HEK293T (cell line): ENCODE measurements at regions not wholly inside any gene's neighbourhood (a gene's known extent, or its start where the extent isn't known, plus 50 kb on each side); places are given as distances from the start of the nearest gene placed in this dataset.

Experiments
- CTCF ChIA-PET: fragments of 350-600 bp; formaldehyde crosslinking; extraction: SDS; loops from one replicate; lab custom pipeline; 2021; ENCODE audit warnings: antibody characterized with exemption, inconsistent platforms; lab: Yijun Ruan, JAX
- POLR2A ChIA-PET: fragments of 350-600 bp; formaldehyde crosslinking; extraction: SDS; loops from one replicate; lab custom pipeline; 2020; ENCODE audit warnings: antibody characterized with exemption, inconsistent platforms; lab: Yijun Ruan, JAX
- DNase-seq: peaks from one replicate; pipeline ENCODE4 v3.0.0; 2012; ENCODE audit warnings: mixed read lengths; ENCODE audit errors: extremely low spot score
- ARNT ChIP-seq: fragments of 450-650 bp; IDR thresholded peaks from 2 replicates; pipeline ENCODE4 v1.6.1; 2017; ENCODE audit warnings: mild to moderate bottlenecking
- BHLHE40 ChIP-seq: fragments of 450-650 bp; IDR thresholded peaks from 2 replicates; pipeline ENCODE4 v1.6.1; 2016; ENCODE audit warnings: mild to moderate bottlenecking, moderate library complexity, borderline replicate concordance
- CTBP1 ChIP-seq: fragments of 450-650 bp; IDR thresholded peaks from 2 replicates; pipeline ENCODE4 v1.6.1; 2016; ENCODE audit warnings: borderline replicate concordance
- ELF4 ChIP-seq: fragments of 450-650 bp; IDR thresholded peaks from 2 replicates; pipeline ENCODE4 v1.6.1; 2017; ENCODE audit warnings: antibody characterized with exemption
- FOXA1 ChIP-seq: fragments of 450-650 bp; IDR thresholded peaks from 2 replicates; pipeline ENCODE4 v1.6.1; 2016; ENCODE audit warnings: mild to moderate bottlenecking
- FOXK2 ChIP-seq: fragments of 450-650 bp; IDR thresholded peaks from 2 replicates; pipeline ENCODE4 v1.6.1; 2016; ENCODE audit warnings: mild to moderate bottlenecking
- FOXM1 ChIP-seq: fragments of 450-650 bp; IDR thresholded peaks from 2 replicates; pipeline ENCODE4 v1.6.1; 2017; ENCODE audit warnings: mild to moderate bottlenecking, borderline replicate concordance
- HDGF ChIP-seq: fragments of 450-650 bp; IDR thresholded peaks from 2 replicates; pipeline ENCODE4 v1.6.1; 2017; ENCODE audit warnings: antibody characterized with exemption, borderline replicate concordance
- L3MBTL2 ChIP-seq: fragments of 450-650 bp; conservative IDR thresholded peaks from 2 replicates; pipeline ENCODE4 v1.6.1; 2016; ENCODE audit warnings: mild to moderate bottlenecking
- LEF1 ChIP-seq: fragments of 450-650 bp; IDR thresholded peaks from 2 replicates; pipeline ENCODE4 v1.6.1; 2017; ENCODE audit warnings: mild to moderate bottlenecking, borderline replicate concordance
- NFRKB ChIP-seq: fragments of 450-650 bp; IDR thresholded peaks from 2 replicates; pipeline ENCODE4 v1.6.1; 2016; ENCODE audit warnings: mild to moderate bottlenecking, moderate library complexity
- PKNOX1 ChIP-seq: fragments of 450-650 bp; IDR thresholded peaks from 2 replicates; pipeline ENCODE4 v1.6.1; 2016
- SP1 ChIP-seq: fragments of 450-650 bp; IDR thresholded peaks from 2 replicates; pipeline ENCODE4 v1.6.1; 2017
- SUZ12 ChIP-seq: fragments of 450-650 bp; IDR thresholded peaks from 2 replicates; pipeline ENCODE4 v1.6.1; 2016; ENCODE audit warnings: mild to moderate bottlenecking
- TARDBP ChIP-seq: fragments of 450-650 bp; IDR thresholded peaks from 2 replicates; pipeline ENCODE4 v1.6.1; 2016
- ZNF384 ChIP-seq: fragments of 450-650 bp; IDR thresholded peaks from 2 replicates; pipeline ENCODE4 v1.6.1; 2016

GRCh38 chr7:68438811-68439210 lies 1159.5 kb upstream of the AUTS2 start:
- DNase-seq: no peak
- POLR2A ChIA-PET: no interaction called here
- TF ChIP-seq FOXK2 (no peak), SUZ12 (no peak), PKNOX1 (no peak), CTBP1 (no peak), FOXM1 (no peak), L3MBTL2 (no peak), BHLHE40 (no peak), TARDBP (no peak), ELF4 (no peak), ARNT (no peak), FOXA1 (no peak), NFRKB (no peak), ZNF384 (no peak)
- CTCF ChIA-PET: no interaction called here

GRCh38 chr7:68439897-68440296 lies 1158.4 kb upstream of the AUTS2 start:
- TF ChIP-seq SUZ12 (no peak), ARNT (no peak), BHLHE40 (no peak), SP1 (no peak), TARDBP (no peak), HDGF (no peak), LEF1 (no peak), PKNOX1 (no peak), FOXK2 (no peak), L3MBTL2 (no peak)
- DNase-seq: no peak
- ChIA-PET POLR2A (no interaction called here), CTCF (no interaction called here)

DNA sequence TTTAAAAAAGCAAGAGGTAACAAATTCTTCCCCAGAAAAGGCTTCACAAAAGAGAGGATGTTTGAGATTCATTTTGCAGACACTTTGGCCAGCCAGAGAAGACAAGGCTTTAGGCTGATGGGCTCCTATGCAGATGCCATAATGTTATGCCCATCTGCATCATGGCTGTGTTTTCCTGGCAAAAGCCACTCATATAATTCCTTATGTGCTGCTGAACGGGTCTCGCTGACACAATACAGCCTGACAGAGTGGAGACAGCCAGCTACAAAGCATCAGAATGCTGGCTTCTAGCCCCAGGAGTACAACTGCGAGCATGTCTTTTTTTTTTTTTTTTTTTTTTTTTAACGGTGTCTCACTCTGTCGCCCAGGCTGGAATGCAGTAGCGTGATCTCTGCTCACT lies 1157.4 kb upstream of the AUTS2 start:
- DNase-seq: no peak
- ChIA-PET POLR2A (no interaction called here), CTCF (no interaction called here)
- TF ChIP-seq PKNOX1: no peak
- no peak for TF ChIP-seq NFRKB
- no peak for TF ChIP-seq CTBP1
- TF ChIP-seq FOXA1: no peak
- no peak for TF ChIP-seq FOXK2
- no peak for TF ChIP-seq TARDBP
- no peak for TF ChIP-seq FOXM1
- no peak for TF ChIP-seq SUZ12
- TF ChIP-seq HDGF: no peak
- no peak for TF ChIP-seq BHLHE40
- no peak for TF ChIP-seq ZNF384
- TF ChIP-seq ARNT: no peak
- no peak for TF ChIP-seq L3MBTL2

- no peak for DNase-seq
- POLR2A ChIA-PET: no interaction called here
- CTCF ChIA-PET: no interaction called here
- TF ChIP-seq BHLHE40 (no peak), LEF1 (no peak), SP1 (no peak), ARNT (no peak), SUZ12 (no peak), FOXA1 (no peak), L3MBTL2 (no peak), TARDBP (no peak), NFRKB (no peak), ELF4 (no peak), ZNF384 (no peak), FOXM1 (no peak), CTBP1 (no peak), HDGF (no peak), PKNOX1 (no peak), FOXK2 (no peak)
These were observed 1156.6 kb upstream of the AUTS2 start for GRCh38 chr7:68441645-68442044.

DNA sequence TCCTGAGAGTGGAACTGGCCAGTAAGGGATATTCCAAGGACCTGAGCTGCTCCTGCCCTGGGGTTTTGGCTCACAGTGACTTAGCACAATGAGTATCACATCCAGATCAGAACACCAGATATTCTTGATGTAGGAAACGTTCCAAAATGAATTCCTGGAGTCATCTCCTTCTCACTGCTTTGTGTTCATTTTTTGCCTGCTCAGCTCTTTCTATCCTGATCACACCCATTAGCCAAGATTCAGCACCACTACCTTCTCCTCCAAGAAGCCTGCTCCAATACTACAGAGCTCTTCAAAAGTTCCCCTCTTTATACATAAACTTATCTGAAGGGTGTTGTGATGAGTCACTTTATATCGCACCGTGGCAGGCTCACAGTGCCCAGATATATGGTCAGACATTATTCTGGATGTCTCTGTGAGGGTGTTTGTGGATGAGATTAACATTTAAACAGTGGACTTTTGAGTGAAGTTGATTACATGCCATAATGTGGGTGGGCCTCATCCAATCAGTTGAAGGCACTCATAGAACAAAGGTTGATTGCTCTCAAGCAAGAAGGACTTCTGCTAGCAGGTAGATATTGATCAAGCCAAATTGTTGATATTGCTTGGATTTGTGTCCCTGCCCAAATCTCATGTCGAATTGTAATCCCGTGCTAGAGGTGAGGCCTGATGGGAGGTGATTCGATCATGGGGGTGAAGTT lies 1155.2 kb upstream of the AUTS2 start:
- ChIA-PET CTCF (interaction anchor here (0.6 kb wide), 1 partner anchor 1058 kb away, joined by 3 read pairs; no protein-coding TSS in a partner anchor), POLR2A (no interaction called here)
- TF ChIP-seq SUZ12: no peak
- TF ChIP-seq BHLHE40: no peak
- TF ChIP-seq ZNF384: no peak
- no peak for TF ChIP-seq ARNT
- no peak for TF ChIP-seq CTBP1
- no peak for TF ChIP-seq L3MBTL2
- no peak for TF ChIP-seq SP1
- TF ChIP-seq LEF1: no peak
- no peak for DNase-seq

DNA sequence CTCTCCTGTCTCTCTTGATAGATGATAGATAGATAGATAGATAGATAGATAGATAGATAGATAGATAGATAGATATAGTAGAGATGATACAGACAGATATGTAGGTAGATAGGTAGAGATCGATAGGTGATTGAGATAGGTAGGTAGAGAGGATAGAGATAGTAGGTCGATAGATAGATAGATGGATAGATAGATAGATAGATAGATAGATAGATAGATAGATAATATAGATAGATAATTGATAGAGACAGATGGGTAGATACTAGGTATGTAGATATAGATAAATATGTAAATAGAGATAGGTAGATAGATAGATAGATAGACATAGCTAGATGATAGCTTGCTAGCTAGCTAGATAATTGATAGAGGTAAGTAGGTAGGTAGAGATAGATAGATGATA lies 1154.2 kb upstream of the AUTS2 start:
- TF ChIP-seq SUZ12: no peak
- TF ChIP-seq FOXA1: no peak
- TF ChIP-seq L3MBTL2: no peak
- TF ChIP-seq FOXM1: no peak
- TF ChIP-seq BHLHE40: no peak
- no peak for TF ChIP-seq SP1
- TF ChIP-seq ELF4: no peak
- no peak for TF ChIP-seq LEF1
- no peak for TF ChIP-seq CTBP1
- no peak for TF ChIP-seq ZNF384
- TF ChIP-seq FOXK2: no peak
- no peak for TF ChIP-seq NFRKB
- TF ChIP-seq ARNT: no peak
- TF ChIP-seq HDGF: no peak
- no peak for TF ChIP-seq TARDBP
- TF ChIP-seq PKNOX1: no peak

More for the DNA sequence above, 1154.2 kb upstream of the AUTS2 start:
- POLR2A ChIA-PET: no interaction called here
- no peak for DNase-seq
- CTCF ChIA-PET: no interaction called here
